SK-N-SH (cell line): ENCODE measurements at regions not wholly inside any gene's neighbourhood (a gene's known extent, or its start where the extent isn't known, plus 50 kb on each side); places are given as distances from the start of the nearest gene placed in this dataset.

Experiments used
- EP300 ChIP-seq, 2 experiments: IDR thresholded peaks; 2 replicates each; pipeline versions ENCODE4 v1.4.0 to v1.6.1; 2012; ENCODE audit warnings: borderline replicate concordance in 1 of 2, low read depth in 1 of 2, low read length in 1 of 2
- FOXM1 ChIP-seq: IDR thresholded peaks from 2 replicates; pipeline ENCODE4 v1.4.0; 2012; ENCODE audit warnings: low read depth, mild to moderate bottlenecking
- GABPA ChIP-seq: IDR thresholded peaks from 2 replicates; pipeline ENCODE4 v1.4.0; 2012; ENCODE audit warnings: low read depth, mild to moderate bottlenecking
- GATA2 ChIP-seq: sonication (generic); formaldehyde crosslinking; IDR thresholded peaks from 2 replicates; pipeline ENCODE4 v1.5.0; 2020; ENCODE audit warnings: mild to moderate bottlenecking, missing genetic modification reagents
- NRF1 ChIP-seq: IDR thresholded peaks from 2 replicates; pipeline ENCODE4 v1.6.1; 2012; ENCODE audit warnings: low read depth, mild to moderate bottlenecking, low read length
- POLR2AphosphoS5 ChIP-seq: IDR thresholded peaks from 2 replicates; pipeline ENCODE4 v1.6.1; 2012; ENCODE audit warnings: low read depth, low read length
- RFX5 ChIP-seq: IDR thresholded peaks from 2 replicates; pipeline ENCODE4 v1.6.1; 2012; ENCODE audit warnings: mild to moderate bottlenecking, improper control_type of control experiment, low read length
- SIN3A ChIP-seq: IDR thresholded peaks from 2 replicates; pipeline ENCODE4 v1.6.1; 2012; ENCODE audit warnings: low read depth, mild to moderate bottlenecking, low read length, moderate library complexity, borderline replicate concordance
- YY1 ChIP-seq: IDR thresholded peaks from 2 replicates; pipeline ENCODE4 v1.4.0; 2012; ENCODE audit warnings: low read depth, mild to moderate bottlenecking
- TF ChIP-seq, protein P1 (sequence below): IDR thresholded peaks from 2 replicates; pipeline ENCODE4 v1.4.0; 2012; ENCODE audit warnings: low read depth
- TF ChIP-seq, protein P2 (sequence below): fragments of 200-600 bp; sonication (generic); IDR thresholded peaks from 2 replicates; pipeline ENCODE4 v1.6.1; 2017; ENCODE audit warnings: antibody characterized with exemption, mild to moderate bottlenecking, moderate library complexity
- TF ChIP-seq, protein P3 (sequence below): fragments of 150-350 bp; IDR thresholded peaks from 2 replicates; pipeline ENCODE4 v1.6.1; 2016; ENCODE audit warnings: mild to moderate bottlenecking, low read depth, low read length
- TF ChIP-seq, protein P4 (sequence below): IDR thresholded peaks from 2 replicates; pipeline ENCODE4 v1.6.1; 2012; ENCODE audit warnings: mild to moderate bottlenecking, low read depth, low read length, moderate library complexity
- TF ChIP-seq, protein P5 (sequence below): fragments of 150-350 bp; IDR thresholded peaks from 2 replicates; pipeline ENCODE4 v1.6.1; 2017; ENCODE audit warnings: antibody characterized with exemption, low read length, low read depth, borderline replicate concordance

DNA sequence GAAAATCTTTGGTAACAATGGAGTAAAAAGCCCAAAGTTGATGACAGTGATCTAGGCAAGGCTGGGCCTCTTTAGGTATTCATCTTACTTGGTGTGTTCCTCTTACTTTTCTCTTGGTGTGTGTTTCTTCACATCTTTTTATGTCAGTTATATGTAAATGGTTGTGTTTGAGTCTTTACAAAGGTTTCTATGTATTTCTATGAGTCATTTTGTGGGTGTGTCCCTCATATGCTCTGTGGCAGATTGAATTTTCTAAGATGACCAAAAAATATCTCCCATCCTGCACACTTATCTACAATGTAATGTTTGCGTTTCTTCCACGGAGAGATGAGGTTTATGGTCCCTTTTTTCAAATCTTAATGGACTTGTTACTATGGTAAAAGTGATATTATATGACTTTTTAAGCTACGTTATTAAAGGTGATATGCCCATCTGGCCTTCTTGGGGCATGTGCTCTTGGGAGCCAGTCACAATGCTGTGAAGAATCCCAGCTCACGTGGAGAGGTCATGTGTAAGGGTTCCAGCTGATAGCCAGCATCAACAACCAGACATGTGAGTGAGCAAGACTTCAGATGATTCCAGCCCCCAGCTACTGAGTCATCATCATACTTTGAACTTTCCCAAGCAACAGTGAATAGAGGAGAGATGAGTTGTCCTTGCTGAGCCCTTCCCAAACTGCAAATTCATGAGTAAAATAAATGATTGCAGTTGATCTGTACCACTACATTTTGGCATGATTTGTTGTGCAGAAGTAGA is 126.9 kb downstream of the CBLL2 start:
- TF ChIP-seq GATA2 (CRISPR knock-in tag), result no peak
- TF ChIP-seq, protein P1, sequence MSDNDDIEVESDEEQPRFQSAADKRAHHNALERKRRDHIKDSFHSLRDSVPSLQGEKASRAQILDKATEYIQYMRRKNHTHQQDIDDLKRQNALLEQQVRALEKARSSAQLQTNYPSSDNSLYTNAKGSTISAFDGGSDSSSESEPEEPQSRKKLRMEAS, result no peak
- TF ChIP-seq, protein P2, sequence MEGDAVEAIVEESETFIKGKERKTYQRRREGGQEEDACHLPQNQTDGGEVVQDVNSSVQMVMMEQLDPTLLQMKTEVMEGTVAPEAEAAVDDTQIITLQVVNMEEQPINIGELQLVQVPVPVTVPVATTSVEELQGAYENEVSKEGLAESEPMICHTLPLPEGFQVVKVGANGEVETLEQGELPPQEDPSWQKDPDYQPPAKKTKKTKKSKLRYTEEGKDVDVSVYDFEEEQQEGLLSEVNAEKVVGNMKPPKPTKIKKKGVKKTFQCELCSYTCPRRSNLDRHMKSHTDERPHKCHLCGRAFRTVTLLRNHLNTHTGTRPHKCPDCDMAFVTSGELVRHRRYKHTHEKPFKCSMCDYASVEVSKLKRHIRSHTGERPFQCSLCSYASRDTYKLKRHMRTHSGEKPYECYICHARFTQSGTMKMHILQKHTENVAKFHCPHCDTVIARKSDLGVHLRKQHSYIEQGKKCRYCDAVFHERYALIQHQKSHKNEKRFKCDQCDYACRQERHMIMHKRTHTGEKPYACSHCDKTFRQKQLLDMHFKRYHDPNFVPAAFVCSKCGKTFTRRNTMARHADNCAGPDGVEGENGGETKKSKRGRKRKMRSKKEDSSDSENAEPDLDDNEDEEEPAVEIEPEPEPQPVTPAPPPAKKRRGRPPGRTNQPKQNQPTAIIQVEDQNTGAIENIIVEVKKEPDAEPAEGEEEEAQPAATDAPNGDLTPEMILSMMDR, result no peak
- no peak for TF ChIP-seq GABPA
- TF ChIP-seq SIN3A, result no peak
- TF ChIP-seq YY1, result no peak
- no peak for TF ChIP-seq NRF1
- no peak for TF ChIP-seq RFX5
- TF ChIP-seq, protein P3, sequence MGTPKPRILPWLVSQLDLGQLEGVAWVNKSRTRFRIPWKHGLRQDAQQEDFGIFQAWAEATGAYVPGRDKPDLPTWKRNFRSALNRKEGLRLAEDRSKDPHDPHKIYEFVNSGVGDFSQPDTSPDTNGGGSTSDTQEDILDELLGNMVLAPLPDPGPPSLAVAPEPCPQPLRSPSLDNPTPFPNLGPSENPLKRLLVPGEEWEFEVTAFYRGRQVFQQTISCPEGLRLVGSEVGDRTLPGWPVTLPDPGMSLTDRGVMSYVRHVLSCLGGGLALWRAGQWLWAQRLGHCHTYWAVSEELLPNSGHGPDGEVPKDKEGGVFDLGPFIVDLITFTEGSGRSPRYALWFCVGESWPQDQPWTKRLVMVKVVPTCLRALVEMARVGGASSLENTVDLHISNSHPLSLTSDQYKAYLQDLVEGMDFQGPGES, result no peak
- TF ChIP-seq FOXM1, result no peak
- TF ChIP-seq EP300 (IDR thresholded peaks at IDR 0.05; ENCODE audit: borderline replicate concordance in 1 of 2, low read depth in 1 of 2, low read length in 1 of 2), result no peak
- TF ChIP-seq, protein P4, sequence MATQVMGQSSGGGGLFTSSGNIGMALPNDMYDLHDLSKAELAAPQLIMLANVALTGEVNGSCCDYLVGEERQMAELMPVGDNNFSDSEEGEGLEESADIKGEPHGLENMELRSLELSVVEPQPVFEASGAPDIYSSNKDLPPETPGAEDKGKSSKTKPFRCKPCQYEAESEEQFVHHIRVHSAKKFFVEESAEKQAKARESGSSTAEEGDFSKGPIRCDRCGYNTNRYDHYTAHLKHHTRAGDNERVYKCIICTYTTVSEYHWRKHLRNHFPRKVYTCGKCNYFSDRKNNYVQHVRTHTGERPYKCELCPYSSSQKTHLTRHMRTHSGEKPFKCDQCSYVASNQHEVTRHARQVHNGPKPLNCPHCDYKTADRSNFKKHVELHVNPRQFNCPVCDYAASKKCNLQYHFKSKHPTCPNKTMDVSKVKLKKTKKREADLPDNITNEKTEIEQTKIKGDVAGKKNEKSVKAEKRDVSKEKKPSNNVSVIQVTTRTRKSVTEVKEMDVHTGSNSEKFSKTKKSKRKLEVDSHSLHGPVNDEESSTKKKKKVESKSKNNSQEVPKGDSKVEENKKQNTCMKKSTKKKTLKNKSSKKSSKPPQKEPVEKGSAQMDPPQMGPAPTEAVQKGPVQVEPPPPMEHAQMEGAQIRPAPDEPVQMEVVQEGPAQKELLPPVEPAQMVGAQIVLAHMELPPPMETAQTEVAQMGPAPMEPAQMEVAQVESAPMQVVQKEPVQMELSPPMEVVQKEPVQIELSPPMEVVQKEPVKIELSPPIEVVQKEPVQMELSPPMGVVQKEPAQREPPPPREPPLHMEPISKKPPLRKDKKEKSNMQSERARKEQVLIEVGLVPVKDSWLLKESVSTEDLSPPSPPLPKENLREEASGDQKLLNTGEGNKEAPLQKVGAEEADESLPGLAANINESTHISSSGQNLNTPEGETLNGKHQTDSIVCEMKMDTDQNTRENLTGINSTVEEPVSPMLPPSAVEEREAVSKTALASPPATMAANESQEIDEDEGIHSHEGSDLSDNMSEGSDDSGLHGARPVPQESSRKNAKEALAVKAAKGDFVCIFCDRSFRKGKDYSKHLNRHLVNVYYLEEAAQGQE, result no peak
- TF ChIP-seq, protein P5, sequence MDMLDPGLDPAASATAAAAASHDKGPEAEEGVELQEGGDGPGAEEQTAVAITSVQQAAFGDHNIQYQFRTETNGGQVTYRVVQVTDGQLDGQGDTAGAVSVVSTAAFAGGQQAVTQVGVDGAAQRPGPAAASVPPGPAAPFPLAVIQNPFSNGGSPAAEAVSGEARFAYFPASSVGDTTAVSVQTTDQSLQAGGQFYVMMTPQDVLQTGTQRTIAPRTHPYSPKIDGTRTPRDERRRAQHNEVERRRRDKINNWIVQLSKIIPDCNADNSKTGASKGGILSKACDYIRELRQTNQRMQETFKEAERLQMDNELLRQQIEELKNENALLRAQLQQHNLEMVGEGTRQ, result no peak
- TF ChIP-seq POLR2AphosphoS5, result no peak
